Activated CD4-positive, alpha-beta T cell treated with anti-CD3 and anti-CD28 coated beads for 36 hours (primary cell): ENCODE measurements at regions not wholly inside any gene's neighbourhood (a gene's known extent, or its start where the extent isn't known, plus 50 kb on each side); places are given as distances from the start of the nearest gene placed in this dataset.

Experiments used
- ATAC-seq: fragments of 200-7000 bp; cut with Tn5 transposase; one replicate; pipeline ENCODE4 v1.10.0; 2021; ENCODE audit warnings: mild to moderate bottlenecking, moderate library complexity
- CTCF ChIA-PET: fragments of 350-600 bp; sonication (Branson Sonifier 250); formaldehyde crosslinking; loops from one replicate; lab custom pipeline; 2021; ENCODE audit warnings: antibody characterized with exemption; lab: Charles Lee
- POLR2A ChIA-PET: fragments of 350-600 bp; sonication (Branson Sonifier 250); formaldehyde crosslinking; loops from one replicate; lab custom pipeline; 2021; ENCODE audit warnings: antibody characterized with exemption, inconsistent platforms; lab: Charles Lee
- DNase-seq: peaks from one replicate; pipeline ENCODE4 v3.0.0-alpha.2; 2020
- H3K27ac Mint-ChIP-seq: one replicate; pipeline ENCODE4 v1.8.0; 2021; ENCODE audit warnings: mixed read lengths
- H3K27me3 Mint-ChIP-seq: one replicate; pipeline ENCODE4 v1.8.0; 2021; ENCODE audit warnings: mixed read lengths
- H3K36me3 Mint-ChIP-seq: one replicate; pipeline ENCODE4 v1.8.0; 2021; ENCODE audit warnings: low read depth, mixed read lengths
- H3K4me1 Mint-ChIP-seq: one replicate; pipeline ENCODE4 v1.8.0; 2021; ENCODE audit warnings: mixed read lengths
- H3K4me3 Mint-ChIP-seq: one replicate; pipeline ENCODE4 v1.8.0; 2021; ENCODE audit warnings: mild to moderate bottlenecking, moderate library complexity, mixed read lengths
- H3K9me3 Mint-ChIP-seq: one replicate; pipeline ENCODE4 v1.8.0; 2021; ENCODE audit warnings: low read depth, mixed read lengths
- intact Hi-C, 2 experiments: fragments of 100-400 bp; cut with DNase I in 1 of 2; cut with micrococcal nuclease in 1 of 2; formaldehyde crosslinking; loops; one replicate each; pipeline versions ENCODE4 v1.14.2 to v1.15.1; 2022 to 2024; cut with DNase I, micrococcal nuclease

DNA sequence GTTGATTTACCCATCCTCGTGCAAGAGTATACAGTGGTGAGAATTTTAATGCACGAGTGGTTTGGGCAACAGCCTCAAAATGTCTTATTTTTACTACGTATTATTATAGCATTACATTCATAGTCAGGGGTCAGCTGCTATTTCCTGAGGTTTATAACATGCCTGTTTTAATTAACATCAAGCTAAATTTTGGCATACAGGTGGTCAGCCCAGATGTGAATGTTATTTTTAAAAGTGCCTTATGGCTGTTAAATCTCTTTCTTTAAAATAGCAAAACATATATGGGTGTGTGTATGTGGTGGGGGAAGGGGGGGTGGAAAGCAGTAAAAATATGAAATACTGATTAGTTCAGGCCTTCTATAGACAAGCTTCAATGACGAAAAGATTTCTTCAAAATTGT, 424.5 kb upstream of the CLINT1 start:
- DNase-seq = no peak
- ATAC-seq = no peak
- ChIA-PET POLR2A (no interaction called here), CTCF (no interaction called here)
- Mint-ChIP-seq H3K9me3 (no peaks in the 10 kb centered on the region), H3K4me3 (no peak overlapping the region), H3K36me3 (no peaks in the 10 kb centered on the region), H3K4me1 (no peaks in the 10 kb centered on the region), H3K27ac (no peak overlapping the region), H3K27me3 (no peaks in the 10 kb centered on the region)
- intact Hi-C loops = no loop called here

- no peaks in the 10 kb centered on the region for H3K4me1 Mint-ChIP-seq
- CTCF ChIA-PET = no interaction called here
- ATAC-seq (no peak), DNase-seq (no peak)
- no peak overlapping the region for H3K27ac Mint-ChIP-seq
- H3K36me3 Mint-ChIP-seq = no peaks in the 10 kb centered on the region
- POLR2A ChIA-PET = no interaction called here
- intact Hi-C loops = no loop called here
- no peak overlapping the region for H3K4me3 Mint-ChIP-seq
- H3K27me3 Mint-ChIP-seq = no peaks in the 10 kb centered on the region
- no peaks in the 10 kb centered on the region for H3K9me3 Mint-ChIP-seq
These were observed 419.4 kb upstream of the CLINT1 start for GRCh38 chr5:158278216-158278925.

GRCh38 chr5:158277276-158277675, 418.3 kb upstream of the CLINT1 start:
- no peak overlapping the region for H3K4me3 Mint-ChIP-seq
- H3K9me3 Mint-ChIP-seq = no peaks in the 10 kb centered on the region
- intact Hi-C loops = no loop called here
- DNase-seq (no peak), ATAC-seq (no peak)
- POLR2A ChIA-PET = no interaction called here
- CTCF ChIA-PET = interaction anchor here (0.8 kb wide), 1 partner anchor 8 kb away, joined by 3 read pairs; no protein-coding TSS in a partner anchor
- H3K36me3 Mint-ChIP-seq = no peaks in the 10 kb centered on the region
- no peak overlapping the region for H3K27ac Mint-ChIP-seq
- H3K27me3 Mint-ChIP-seq = no peaks in the 10 kb centered on the region
- no peaks in the 10 kb centered on the region for H3K4me1 Mint-ChIP-seq

DNA sequence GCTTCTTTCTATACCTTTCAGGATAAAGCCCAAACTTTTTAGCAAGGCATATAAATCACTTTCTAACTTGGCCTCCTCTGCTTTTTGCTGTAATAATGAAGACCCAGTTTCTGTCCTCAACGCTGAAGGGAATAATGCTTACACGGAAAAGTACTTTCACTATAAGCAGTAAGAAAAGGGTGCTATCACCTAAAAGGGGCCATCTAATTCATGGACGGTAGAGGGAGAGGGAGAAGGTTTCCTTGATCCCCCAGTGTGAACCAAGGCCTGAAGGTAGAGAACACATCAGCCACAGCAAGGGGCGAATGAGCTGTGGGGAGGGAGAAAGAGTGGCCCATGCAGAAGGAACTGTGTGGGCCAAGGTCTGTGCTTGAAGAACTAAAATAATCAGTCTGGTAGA, 417.7 kb upstream of the CLINT1 start:
- ChIA-PET CTCF (no interaction called here), POLR2A (no interaction called here)
- DNase-seq (no peak), ATAC-seq (no peak)
- H3K27me3 Mint-ChIP-seq = no peaks in the 10 kb centered on the region
- no peaks in the 10 kb centered on the region for H3K36me3 Mint-ChIP-seq
- no peak overlapping the region for H3K4me3 Mint-ChIP-seq
- no peaks in the 10 kb centered on the region for H3K4me1 Mint-ChIP-seq
- H3K27ac Mint-ChIP-seq = no peak overlapping the region
- intact Hi-C loops = no loop called here
- H3K9me3 Mint-ChIP-seq = no peaks in the 10 kb centered on the region

- no peak overlapping the region for H3K27ac Mint-ChIP-seq
- no peaks in the 10 kb centered on the region for H3K4me1 Mint-ChIP-seq
- DNase-seq (no peak), ATAC-seq (no peak)
- no peak overlapping the region for H3K4me3 Mint-ChIP-seq
- POLR2A ChIA-PET = no interaction called here
- H3K27me3 Mint-ChIP-seq = no peaks in the 10 kb centered on the region
- CTCF ChIA-PET = interaction anchor here (0.7 to 0.8 kb wide), 2 partner anchors 187 to 189 kb away, joined by 3 read pairs; no protein-coding TSS in a partner anchor
- no peaks in the 10 kb centered on the region for H3K9me3 Mint-ChIP-seq
- intact Hi-C loops = no loop called here
- no peaks in the 10 kb centered on the region for H3K36me3 Mint-ChIP-seq
These were observed 416.6 kb upstream of the CLINT1 start for GRCh38 chr5:158275511-158275910.

DNA sequence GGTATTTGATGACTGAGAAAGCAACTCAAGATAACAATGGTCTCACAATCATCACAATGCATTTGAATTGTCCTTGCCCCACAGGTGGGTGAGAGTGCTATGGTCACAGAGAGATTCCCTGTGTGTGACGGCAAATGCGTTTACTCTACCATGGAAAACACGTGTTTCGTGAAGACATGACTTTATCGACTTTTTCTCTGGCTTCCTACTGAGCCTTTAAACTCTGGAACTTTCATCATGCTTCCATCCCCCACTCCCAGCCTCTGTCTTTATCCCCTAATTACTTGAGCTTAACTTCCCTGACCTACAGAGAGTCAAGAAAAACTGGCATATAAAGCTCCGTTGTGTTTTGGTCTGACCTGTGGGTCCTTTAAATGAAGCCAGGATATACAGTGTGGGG, 414.1 kb upstream of the CLINT1 start:
- Mint-ChIP-seq H3K36me3 (no peaks in the 10 kb centered on the region), H3K27me3 (no peaks in the 10 kb centered on the region), H3K9me3 (no peaks in the 10 kb centered on the region), H3K4me3 (no peak overlapping the region), H3K4me1 (no peaks in the 10 kb centered on the region), H3K27ac (no peak overlapping the region)
- POLR2A ChIA-PET = no interaction called here
- intact Hi-C loops = no loop called here
- no peak for DNase-seq
- no peak for ATAC-seq
- CTCF ChIA-PET = interaction anchor here (0.6 to 1.0 kb wide), 2 partner anchors 11 to 287 kb away, joined by 3 to 5 read pairs; no protein-coding TSS in a partner anchor

GRCh38 chr5:158272409-158272808, 413.5 kb upstream of the CLINT1 start:
- Mint-ChIP-seq H3K36me3 (no peaks in the 10 kb centered on the region), H3K27me3 (no peaks in the 10 kb centered on the region), H3K9me3 (no peaks in the 10 kb centered on the region), H3K4me3 (no peak overlapping the region), H3K27ac (no peak overlapping the region), H3K4me1 (no peaks in the 10 kb centered on the region)
- ATAC-seq (no peak), DNase-seq (no peak)
- CTCF ChIA-PET = no interaction called here
- POLR2A ChIA-PET = no interaction called here
- intact Hi-C loops = no loop called here

DNA sequence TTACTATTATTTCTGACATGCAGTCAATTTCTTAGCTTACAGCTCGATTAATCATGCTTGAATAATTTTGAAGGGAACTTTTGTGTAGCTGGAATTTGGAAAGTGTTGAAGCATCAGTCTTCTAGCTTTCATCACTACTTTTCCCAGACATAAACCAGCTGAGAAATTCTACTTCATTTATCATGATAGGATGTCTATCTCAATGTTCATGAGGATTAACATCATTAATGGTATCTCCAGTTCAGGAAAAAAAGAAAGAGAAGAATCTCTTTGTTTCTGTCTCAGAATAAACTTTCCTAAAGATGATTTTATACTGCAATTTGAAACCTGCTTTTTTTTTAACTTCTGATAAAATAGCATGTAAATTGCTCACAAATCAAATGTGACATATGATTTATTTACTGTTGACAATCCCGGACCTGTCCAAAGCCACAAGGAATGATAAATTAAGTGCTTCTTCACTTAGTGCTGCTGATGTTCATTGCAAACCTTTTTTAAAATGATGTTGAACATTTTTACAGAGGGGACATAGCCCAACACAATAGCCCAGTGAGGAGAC, 412.1 kb upstream of the CLINT1 start:
- intact Hi-C loops = no loop called here
- Mint-ChIP-seq H3K27ac (no peak overlapping the region), H3K27me3 (no peaks in the 10 kb centered on the region), H3K9me3 (no peaks in the 10 kb centered on the region), H3K4me3 (no peak overlapping the region), H3K36me3 (no peaks in the 10 kb centered on the region), H3K4me1 (no peaks in the 10 kb centered on the region)
- no peak for DNase-seq
- ATAC-seq = no peak
- CTCF ChIA-PET = no interaction called here
- POLR2A ChIA-PET = no interaction called here

- intact Hi-C loops = no loop called here
- POLR2A ChIA-PET = no interaction called here
- H3K4me3 Mint-ChIP-seq = no peak overlapping the region
- no peaks in the 10 kb centered on the region for H3K4me1 Mint-ChIP-seq
- H3K27ac Mint-ChIP-seq = no peak overlapping the region
- H3K27me3 Mint-ChIP-seq = no peaks in the 10 kb centered on the region
- DNase-seq (no peak), ATAC-seq (no peak)
- no peaks in the 10 kb centered on the region for H3K9me3 Mint-ChIP-seq
- H3K36me3 Mint-ChIP-seq = no peaks in the 10 kb centered on the region
- CTCF ChIA-PET = no interaction called here
These were observed 409.3 kb upstream of the CLINT1 start for GRCh38 chr5:158268286-158268685.

- DNase-seq = no peak
- ChIA-PET POLR2A (no interaction called here), CTCF (no interaction called here)
- no peak for ATAC-seq
- Mint-ChIP-seq H3K4me3 (no peak overlapping the region), H3K4me1 (no peaks in the 10 kb centered on the region), H3K27ac (no peak overlapping the region), H3K27me3 (no peaks in the 10 kb centered on the region), H3K9me3 (no peaks in the 10 kb centered on the region), H3K36me3 (no peaks in the 10 kb centered on the region)
- intact Hi-C loops = no loop called here
These were observed 408.3 kb upstream of the CLINT1 start for GRCh38 chr5:158267228-158267627.

DNA sequence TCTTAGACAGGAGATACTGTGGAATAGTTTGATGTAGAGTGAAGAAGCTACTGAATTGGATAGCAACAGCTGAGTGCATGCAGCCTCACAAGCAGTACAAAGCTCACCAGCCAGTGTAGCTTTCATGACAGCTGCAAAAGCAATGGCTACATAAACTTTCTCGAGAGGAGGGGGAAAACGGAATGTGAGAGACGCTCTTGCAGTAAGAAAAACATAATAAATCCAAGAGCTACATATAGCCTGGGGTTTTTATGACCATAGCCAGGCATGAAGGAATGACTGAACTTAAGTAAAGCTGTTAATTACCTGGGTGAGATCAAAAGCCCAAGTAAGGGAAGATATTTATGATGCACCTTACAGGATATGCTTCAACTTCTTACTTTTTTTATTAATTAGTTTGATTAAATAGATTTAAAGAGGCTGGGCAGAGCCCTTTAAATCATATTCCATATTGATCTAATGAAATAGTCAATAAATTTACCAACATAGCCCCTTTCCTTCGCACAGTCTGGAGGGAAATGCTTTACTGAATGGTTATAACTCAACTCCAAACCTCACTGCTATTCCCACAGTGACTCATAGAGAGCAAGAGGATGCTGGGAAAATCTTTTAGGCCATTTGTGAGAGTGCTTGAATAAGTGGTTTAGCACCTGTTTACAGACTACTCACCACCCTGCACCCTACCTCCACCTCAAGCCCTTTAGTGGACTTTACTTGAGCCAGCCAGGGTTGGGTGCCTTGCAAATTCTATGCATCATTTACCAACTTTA, 407.2 kb upstream of the CLINT1 start:
- H3K27ac Mint-ChIP-seq = no peak overlapping the region

GRCh38 chr5:158265346-158265745, 406.4 kb upstream of the CLINT1 start:
- DNase-seq (no peak), ATAC-seq (no peak)
- Mint-ChIP-seq H3K9me3 (peaks cover 2% of the 10 kb centered on the region), H3K4me1 (no peaks in the 10 kb centered on the region), H3K36me3 (no peaks in the 10 kb centered on the region), H3K27ac (no peak overlapping the region), H3K4me3 (no peak overlapping the region), H3K27me3 (no peaks in the 10 kb centered on the region)
- POLR2A ChIA-PET = no interaction called here
- CTCF ChIA-PET = interaction anchor here (0.8 kb wide), 1 partner anchor 95 kb away, joined by 3 read pairs; no protein-coding TSS in a partner anchor
- intact Hi-C loops = no loop called here

More for the DNA sequence above, 407.2 kb upstream of the CLINT1 start:
- DNase-seq = no peak
- H3K36me3 Mint-ChIP-seq = no peaks in the 10 kb centered on the region
- H3K27me3 Mint-ChIP-seq = no peaks in the 10 kb centered on the region
- H3K4me3 Mint-ChIP-seq = no peak overlapping the region
- intact Hi-C loops = no loop called here
- H3K4me1 Mint-ChIP-seq = no peaks in the 10 kb centered on the region
- ChIA-PET POLR2A (no interaction called here), CTCF (no interaction called here)
- ATAC-seq = no peak
- H3K9me3 Mint-ChIP-seq = no peaks in the 10 kb centered on the region
